ENCODE measurements at regions not wholly inside any gene's neighbourhood (a gene's known extent, or its start where the extent isn't known, plus 50 kb on each side); places are given as distances from the start of the nearest gene placed in this dataset.

- no peak for TF ChIP-seq CTCF (IDR thresholded peaks at IDR 0.05; ENCODE audit: control insufficient read depth, extremely low read depth, insufficient read depth)
- no peak for DNase-seq (ENCODE audit: low read depth)
- H3K4me3 ChIP-seq (ENCODE audit: low read depth, low read length), result no peak overlapping the region
These were observed 521.8 kb upstream of the AGA start for GRCh38 chr4:177964061-177964460.

DNA sequence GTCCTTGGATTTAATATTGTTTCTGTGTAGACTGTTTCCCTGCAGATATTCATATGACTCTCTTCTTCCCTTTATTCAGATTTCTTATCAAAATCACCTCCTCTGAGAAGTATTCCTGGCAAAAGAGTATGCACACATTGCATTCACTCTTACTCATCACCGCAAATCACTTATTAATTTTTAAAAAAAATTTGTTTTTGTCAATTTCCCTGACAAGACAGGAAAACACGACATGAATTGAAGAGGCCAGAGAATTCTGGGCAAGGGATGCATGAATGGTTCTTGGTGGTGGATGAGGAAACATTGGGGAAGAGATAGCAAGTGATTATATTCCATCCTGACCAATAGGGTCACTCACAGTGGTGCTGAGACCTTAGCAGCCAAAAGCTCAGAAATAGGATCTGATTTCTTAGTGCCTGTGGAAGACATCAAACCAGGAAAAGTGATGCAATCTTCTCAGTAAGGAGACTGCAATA lies 522.5 kb upstream of the AGA start:
- no peak for DNase-seq (ENCODE audit: low read depth)
- no peak overlapping the region for H3K4me3 ChIP-seq (ENCODE audit: low read depth, low read length)
- TF ChIP-seq CTCF (IDR thresholded peaks at IDR 0.05; ENCODE audit: control insufficient read depth, extremely low read depth, insufficient read depth), result no peak

GRCh38 chr4:177967328-177967727 lies 525.1 kb upstream of the AGA start:
- H3K4me3 ChIP-seq (ENCODE audit: low read depth, low read length), result no peak overlapping the region
- no peak for DNase-seq (ENCODE audit: low read depth)
- TF ChIP-seq CTCF (IDR thresholded peaks at IDR 0.05; ENCODE audit: control insufficient read depth, extremely low read depth, insufficient read depth), result no peak

GRCh38 chr4:177968817-177969442 lies 526.7 kb upstream of the AGA start:
- no peak overlapping the region for H3K4me3 ChIP-seq (ENCODE audit: low read depth, low read length)
- TF ChIP-seq CTCF (IDR thresholded peaks at IDR 0.05; ENCODE audit: control insufficient read depth, extremely low read depth, insufficient read depth), result no peak
- DNase-seq (ENCODE audit: low read depth), result no peak

- H3K4me3 ChIP-seq (ENCODE audit: low read depth, low read length), result no peak overlapping the region
- no peak for TF ChIP-seq CTCF (IDR thresholded peaks at IDR 0.05; ENCODE audit: control insufficient read depth, extremely low read depth, insufficient read depth)
- no peak for DNase-seq (ENCODE audit: low read depth)
These were observed 532.2 kb upstream of the AGA start for GRCh38 chr4:177974461-177974860.

- no peak for TF ChIP-seq CTCF (IDR thresholded peaks at IDR 0.05; ENCODE audit: control insufficient read depth, extremely low read depth, insufficient read depth)
- H3K4me3 ChIP-seq (ENCODE audit: low read depth, low read length), result no peak overlapping the region
- DNase-seq (ENCODE audit: low read depth), result no peak
These were observed 533.2 kb upstream of the AGA start for GRCh38 chr4:177975315-177975987.

All from LNCaP clone FGC (cell line).